BE2C (cell line): ENCODE measurements at regions not wholly inside any gene's neighbourhood (a gene's known extent, or its start where the extent isn't known, plus 50 kb on each side); places are given as distances from the start of the nearest gene placed in this dataset.
"Not testable (repeated sequence)": the region's sequence is repeated elsewhere in the genome, so short reads cannot be mapped to it uniquely, and the experiment has no call there.

Experiments
- DNase-seq: peaks from one replicate; pipeline ENCODE4 v3.0.0-alpha.2; 2020
- H3K27me3 ChIP-seq: fragments of 250-450 bp; sonication (Bioruptor Pico); 2 replicates; pipeline ENCODE4 v1.5.1; 2020; ENCODE audit warnings: mild to moderate bottlenecking
- H3K36me3 ChIP-seq: fragments of 250-450 bp; sonication (Bioruptor Pico); 2 replicates; pipeline ENCODE4 v1.5.1; 2020; ENCODE audit warnings: mild to moderate bottlenecking
- H3K4me1 ChIP-seq: fragments of 250-450 bp; sonication (Bioruptor Pico); 2 replicates; pipeline ENCODE4 v1.5.1; 2020
- H3K4me3 ChIP-seq: 2 replicates; pipeline ENCODE4 v1.5.1; 2011; ENCODE audit warnings: low read depth, low read length
- H3K9me3 ChIP-seq: fragments of 250-450 bp; sonication (Bioruptor Pico); 2 replicates; pipeline ENCODE4 v1.5.1; 2020
- TF ChIP-seq, protein P1 (sequence below): IDR thresholded peaks from 2 replicates; pipeline ENCODE4 v1.5.1; 2012; ENCODE audit warnings: mild to moderate bottlenecking, low read depth, low read length

DNA sequence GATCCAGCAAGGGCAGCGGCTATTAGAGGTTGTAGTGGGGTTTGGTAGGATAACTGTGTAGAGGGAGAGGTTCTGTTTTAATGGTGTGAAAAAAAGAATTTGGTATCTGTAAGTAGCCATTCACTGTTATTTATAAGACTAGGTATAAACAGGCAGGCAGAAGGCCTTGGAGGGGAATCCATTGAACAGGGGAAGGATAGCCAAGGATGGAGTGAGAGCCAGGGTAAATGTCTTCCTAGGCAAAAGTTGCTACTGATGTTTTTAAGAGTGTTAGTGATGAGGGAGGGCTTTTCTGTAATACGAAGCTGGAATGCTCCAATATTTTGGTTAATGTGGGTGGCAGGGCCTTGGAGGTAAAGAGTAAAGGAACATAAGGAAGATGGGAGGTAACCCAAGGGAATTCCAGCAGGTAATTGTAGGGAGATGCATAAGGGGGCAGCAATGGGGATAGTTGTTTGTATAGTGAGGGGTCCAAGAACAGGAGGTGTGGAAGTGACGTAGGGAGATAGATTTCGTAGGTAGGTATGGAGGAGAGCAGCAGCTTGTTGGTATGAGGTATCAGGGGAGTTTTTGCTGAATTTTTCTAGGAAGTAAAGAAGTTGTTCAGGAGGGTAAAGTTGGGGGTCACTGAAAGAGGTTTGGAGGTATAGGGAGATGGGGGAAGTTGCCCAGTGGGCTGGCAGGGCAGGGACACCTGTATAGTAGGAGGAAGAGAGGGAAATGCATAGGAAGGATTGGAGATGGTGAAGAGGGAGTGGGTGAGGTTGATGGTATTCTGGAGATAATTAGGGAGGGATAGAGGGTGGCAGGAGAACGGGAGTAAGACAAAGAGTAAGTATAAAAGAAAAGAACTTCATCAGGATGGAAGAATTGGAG lies 752.4 kb upstream of the ADGRB3 start:
- H3K27me3 ChIP-seq: no peaks in the 10 kb centered on the region
- H3K4me1 ChIP-seq: no peaks in the 10 kb centered on the region
- H3K9me3 ChIP-seq: no peaks in the 10 kb centered on the region; the same call in 1 of the 2 replicates
- TF ChIP-seq, protein P1, sequence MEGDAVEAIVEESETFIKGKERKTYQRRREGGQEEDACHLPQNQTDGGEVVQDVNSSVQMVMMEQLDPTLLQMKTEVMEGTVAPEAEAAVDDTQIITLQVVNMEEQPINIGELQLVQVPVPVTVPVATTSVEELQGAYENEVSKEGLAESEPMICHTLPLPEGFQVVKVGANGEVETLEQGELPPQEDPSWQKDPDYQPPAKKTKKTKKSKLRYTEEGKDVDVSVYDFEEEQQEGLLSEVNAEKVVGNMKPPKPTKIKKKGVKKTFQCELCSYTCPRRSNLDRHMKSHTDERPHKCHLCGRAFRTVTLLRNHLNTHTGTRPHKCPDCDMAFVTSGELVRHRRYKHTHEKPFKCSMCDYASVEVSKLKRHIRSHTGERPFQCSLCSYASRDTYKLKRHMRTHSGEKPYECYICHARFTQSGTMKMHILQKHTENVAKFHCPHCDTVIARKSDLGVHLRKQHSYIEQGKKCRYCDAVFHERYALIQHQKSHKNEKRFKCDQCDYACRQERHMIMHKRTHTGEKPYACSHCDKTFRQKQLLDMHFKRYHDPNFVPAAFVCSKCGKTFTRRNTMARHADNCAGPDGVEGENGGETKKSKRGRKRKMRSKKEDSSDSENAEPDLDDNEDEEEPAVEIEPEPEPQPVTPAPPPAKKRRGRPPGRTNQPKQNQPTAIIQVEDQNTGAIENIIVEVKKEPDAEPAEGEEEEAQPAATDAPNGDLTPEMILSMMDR: no peak
- no peak overlapping the region for H3K4me3 ChIP-seq
- DNase-seq: no peak
- H3K36me3 ChIP-seq: no peaks in the 10 kb centered on the region

- Histone ChIP-seq H3K9me3 (no peaks in the 10 kb centered on the region; the same call in 1 of the 2 replicates), H3K36me3 (no peaks in the 10 kb centered on the region), H3K4me3 (no peak overlapping the region), H3K27me3 (no peaks in the 10 kb centered on the region), H3K4me1 (no peaks in the 10 kb centered on the region)
- DNase-seq: no peak
- TF ChIP-seq, protein P1: no peak
Measured at GRCh38 chr6:67881706-67882065, 753.4 kb upstream of the ADGRB3 start.

- H3K27me3 ChIP-seq: no peaks in the 10 kb centered on the region
- no peaks in the 10 kb centered on the region for H3K4me1 ChIP-seq
- H3K4me3 ChIP-seq: no peak overlapping the region
- DNase-seq: no peak
- H3K9me3 ChIP-seq: no peaks in the 10 kb centered on the region; the same call in 1 of the 2 replicates
- TF ChIP-seq, protein P1: no peak
- no peaks in the 10 kb centered on the region for H3K36me3 ChIP-seq
Measured at GRCh38 chr6:67880939-67881705, 754.0 kb upstream of the ADGRB3 start.

DNA sequence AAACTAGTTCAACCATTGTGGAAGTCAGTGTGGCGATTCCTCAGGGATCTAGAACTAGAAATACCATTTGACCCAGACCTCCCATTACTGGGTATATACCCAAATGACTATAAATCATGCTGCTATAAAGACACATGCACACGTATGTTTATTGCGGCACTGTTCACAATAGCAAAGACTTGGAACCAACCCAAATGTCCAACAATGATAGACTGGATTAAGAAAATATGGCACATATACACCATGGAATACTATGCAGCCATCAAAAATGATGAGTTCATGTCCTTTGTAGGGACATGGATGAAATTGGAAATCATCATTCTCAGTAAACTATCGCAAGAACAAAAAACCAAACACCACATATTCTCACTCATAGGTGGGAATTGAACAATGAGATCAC lies 754.7 kb upstream of the ADGRB3 start:
- H3K27me3 ChIP-seq: not testable (repeated sequence)

DNA sequence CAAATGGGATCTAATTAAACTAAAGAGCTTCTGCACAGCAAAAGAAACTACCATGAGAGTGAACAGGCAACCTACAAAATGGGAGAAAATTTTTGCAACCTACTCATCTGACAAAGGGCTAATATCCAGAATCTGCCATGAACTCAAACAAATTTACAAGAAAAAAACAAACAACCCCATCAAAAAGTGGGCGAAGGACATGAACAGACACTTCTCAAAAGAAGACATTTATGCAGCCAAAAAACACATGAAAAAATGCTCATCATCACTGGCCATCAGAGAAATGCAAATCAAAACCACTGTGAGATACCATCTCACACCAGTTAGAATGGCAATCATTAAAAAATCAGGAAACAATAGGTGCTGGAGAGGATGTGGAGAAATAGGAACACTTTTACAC lies 755.2 kb upstream of the ADGRB3 start:
- H3K4me3 ChIP-seq, H3K27me3 ChIP-seq, H3K36me3 ChIP-seq, H3K4me1 ChIP-seq, DNase-seq, H3K9me3 ChIP-seq: not testable (repeated sequence)

More for the DNA sequence above, 754.7 kb upstream of the ADGRB3 start:
- H3K36me3 ChIP-seq, H3K4me3 ChIP-seq, H3K9me3 ChIP-seq, H3K4me1 ChIP-seq, DNase-seq: not testable (repeated sequence)

- not testable (repeated sequence) for H3K4me3 ChIP-seq, H3K36me3 ChIP-seq, H3K27me3 ChIP-seq, H3K4me1 ChIP-seq, H3K9me3 ChIP-seq, DNase-seq
Measured at GRCh38 chr6:67879105-67879904, 755.8 kb upstream of the ADGRB3 start.

GRCh38 chr6:67878216-67878615 lies 756.9 kb upstream of the ADGRB3 start:
- H3K9me3 ChIP-seq, DNase-seq, H3K4me3 ChIP-seq, H3K4me1 ChIP-seq, H3K36me3 ChIP-seq, H3K27me3 ChIP-seq: not testable (repeated sequence)
